NT2/D1 (cell line): ENCODE measurements at regions not wholly inside any gene's neighbourhood (a gene's known extent, or its start where the extent isn't known, plus 50 kb on each side); places are given as distances from the start of the nearest gene placed in this dataset.

Experiments
- DNase-seq: peaks from one replicate; pipeline ENCODE4 v3.0.0-alpha.2; 2011; ENCODE audit warnings: low read depth, low spot score
- H3K27me3 ChIP-seq: 2 replicates; pipeline ENCODE4 v1.6.0; 2011; ENCODE audit warnings: mild to moderate bottlenecking; ENCODE audit not compliant: insufficient read length, insufficient read depth
- H3K36me3 ChIP-seq: 2 replicates; pipeline ENCODE4 v1.6.1; 2011; ENCODE audit warnings: mild to moderate bottlenecking, low read length, mixed read lengths; ENCODE audit not compliant: insufficient read depth, insufficient read length
- H3K4me1 ChIP-seq: 2 replicates; pipeline ENCODE4 v1.5.1; 2011; ENCODE audit not compliant: insufficient read depth, insufficient read length
- H3K4me3 ChIP-seq: 2 replicates; pipeline ENCODE4 v1.5.1; 2011; ENCODE audit warnings: low read depth; ENCODE audit not compliant: insufficient read length
- H3K9ac ChIP-seq: 2 replicates; pipeline ENCODE4 v1.6.0; 2011; ENCODE audit warnings: low read depth; ENCODE audit not compliant: insufficient read length
- H3K9me3 ChIP-seq: 2 replicates; pipeline ENCODE4 v1.5.1; 2011; ENCODE audit warnings: mild to moderate bottlenecking, low read length; ENCODE audit not compliant: insufficient read depth
- SUZ12 ChIP-seq: IDR thresholded peaks from 2 replicates; pipeline ENCODE4 v1.6.1; 2011; ENCODE audit not compliant: insufficient read length, insufficient read depth; ENCODE audit errors: extremely low read depth
- YY1 ChIP-seq: IDR thresholded peaks from 2 replicates; pipeline ENCODE4 v1.6.1; 2011; ENCODE audit not compliant: insufficient read length, insufficient read depth
- ZNF274 ChIP-seq: IDR thresholded peaks from 2 replicates; pipeline ENCODE4 v1.6.1; 2011; ENCODE audit warnings: mild to moderate bottlenecking, low read depth, low read length

- no peak overlapping the region for H3K9ac ChIP-seq
- TF ChIP-seq YY1 (no peak), ZNF274 (no peak), SUZ12 (no peak)
- no peak overlapping the region for H3K4me3 ChIP-seq
- no peaks in the 10 kb centered on the region for H3K27me3 ChIP-seq
- H3K4me1 ChIP-seq = no peaks in the 10 kb centered on the region
- no peaks in the 10 kb centered on the region for H3K36me3 ChIP-seq
- no peak for DNase-seq
- no peaks in the 10 kb centered on the region; the same call in 1 of the 2 replicates for H3K9me3 ChIP-seq
These were observed 913.6 kb upstream of the ARPP21 start for GRCh38 chr3:34725774-34726173.

GRCh38 chr3:34727700-34728099 lies 911.6 kb upstream of the ARPP21 start:
- TF ChIP-seq SUZ12 = no peak
- no peak for TF ChIP-seq YY1
- TF ChIP-seq ZNF274 = no peak
- Histone ChIP-seq H3K9ac (no peak overlapping the region), H3K27me3 (no peaks in the 10 kb centered on the region), H3K36me3 (no peaks in the 10 kb centered on the region), H3K9me3 (no peaks in the 10 kb centered on the region; the same call in 1 of the 2 replicates), H3K4me3 (no peak overlapping the region), H3K4me1 (no peaks in the 10 kb centered on the region)
- DNase-seq = no peak

- TF ChIP-seq YY1 = no peak
- TF ChIP-seq ZNF274 = no peak
- TF ChIP-seq SUZ12 = no peak
These were observed 897.2 kb upstream of the ARPP21 start for GRCh38 chr3:34742151-34742550.

DNA sequence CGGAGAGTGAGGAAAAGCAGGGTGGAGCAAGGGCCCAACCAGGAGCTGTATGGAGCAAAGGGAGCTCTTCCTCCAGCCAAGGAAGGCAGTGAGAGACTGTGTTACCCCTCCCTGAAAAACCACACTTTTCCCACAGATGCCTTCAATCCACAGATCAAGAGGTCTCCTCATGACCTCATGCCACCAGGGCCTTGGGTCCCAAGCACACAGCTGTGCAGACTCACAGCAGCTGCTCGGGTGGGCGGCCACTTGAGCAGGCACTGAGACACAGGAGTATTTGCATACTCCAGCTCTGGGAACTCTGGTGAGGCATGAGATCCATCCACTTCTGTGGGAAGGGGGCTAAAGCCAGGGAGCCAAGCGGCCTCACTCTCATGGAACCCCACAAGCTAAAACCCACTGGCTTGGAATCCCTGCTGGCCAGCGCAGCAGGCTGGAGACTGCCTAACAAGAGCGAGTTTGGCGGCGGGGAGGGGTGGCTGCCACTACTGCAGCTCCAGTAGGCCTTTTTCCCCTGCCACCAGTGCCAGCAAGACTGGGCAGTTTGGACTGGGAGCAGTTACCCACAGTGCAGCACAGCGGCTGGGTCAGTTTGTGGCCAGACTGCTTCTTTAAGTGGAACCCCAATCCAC lies 880.6 kb upstream of the ARPP21 start:
- H3K9me3 ChIP-seq = no peaks in the 10 kb centered on the region
- no peaks in the 10 kb centered on the region for H3K36me3 ChIP-seq
- H3K27me3 ChIP-seq = no peaks in the 10 kb centered on the region
- DNase-seq = no peak
- TF ChIP-seq ZNF274 = no peak
- TF ChIP-seq YY1 = no peak
- no peak overlapping the region for H3K9ac ChIP-seq
- H3K4me3 ChIP-seq = no peak overlapping the region
- H3K4me1 ChIP-seq = no peaks in the 10 kb centered on the region

More at GRCh38 chr3:34742151-34742550, 897.2 kb upstream of the ARPP21 start:
- no peaks in the 10 kb centered on the region for H3K27me3 ChIP-seq
- no peaks in the 10 kb centered on the region for H3K4me1 ChIP-seq
- H3K4me3 ChIP-seq = no peak overlapping the region
- H3K9ac ChIP-seq = no peak overlapping the region
- H3K36me3 ChIP-seq = no peaks in the 10 kb centered on the region
- no peak for DNase-seq
- H3K9me3 ChIP-seq = no peaks in the 10 kb centered on the region

- H3K27me3 ChIP-seq = no peaks in the 10 kb centered on the region
- H3K9ac ChIP-seq = no peak overlapping the region
- TF ChIP-seq SUZ12 (no peak), ZNF274 (no peak), YY1 (no peak)
- no peaks in the 10 kb centered on the region for H3K4me1 ChIP-seq
- no peak overlapping the region for H3K4me3 ChIP-seq
- no peaks in the 10 kb centered on the region for H3K9me3 ChIP-seq
- DNase-seq = no peak
- H3K36me3 ChIP-seq = no peaks in the 10 kb centered on the region
These were observed 861.9 kb upstream of the ARPP21 start for GRCh38 chr3:34777386-34777785.

DNA sequence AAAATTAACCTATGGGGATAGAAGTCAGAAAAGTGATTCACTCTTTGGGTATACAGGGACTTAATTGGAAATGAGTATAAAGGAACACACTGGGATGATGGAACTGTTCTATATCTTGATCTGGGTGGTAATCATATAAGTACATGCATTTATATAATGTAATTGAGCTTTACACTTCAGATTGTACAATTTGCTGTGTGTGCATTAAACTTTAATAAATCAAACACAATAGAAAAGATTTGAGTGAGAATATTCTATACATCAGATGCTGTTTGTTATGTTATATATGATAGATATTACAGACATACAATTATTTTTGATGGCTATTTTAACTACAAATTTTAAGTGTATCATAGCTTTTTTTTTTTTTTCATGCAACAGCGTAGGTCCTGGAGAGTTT lies 860.2 kb upstream of the ARPP21 start:
- no peaks in the 10 kb centered on the region for H3K27me3 ChIP-seq
- H3K36me3 ChIP-seq = no peaks in the 10 kb centered on the region
- no peaks in the 10 kb centered on the region for H3K9me3 ChIP-seq
- no peak for DNase-seq
- no peak for TF ChIP-seq ZNF274
- no peak for TF ChIP-seq YY1
- no peak for TF ChIP-seq SUZ12
- H3K4me1 ChIP-seq = no peaks in the 10 kb centered on the region
- no peak overlapping the region for H3K9ac ChIP-seq
- H3K4me3 ChIP-seq = no peak overlapping the region

- H3K36me3 ChIP-seq = no peaks in the 10 kb centered on the region
- H3K4me3 ChIP-seq = no peak overlapping the region
- no peaks in the 10 kb centered on the region for H3K9me3 ChIP-seq
- no peaks in the 10 kb centered on the region for H3K27me3 ChIP-seq
- no peak overlapping the region for H3K9ac ChIP-seq
- no peak for TF ChIP-seq YY1
- no peak for TF ChIP-seq SUZ12
- no peak for TF ChIP-seq ZNF274
- no peak for DNase-seq
- no peaks in the 10 kb centered on the region for H3K4me1 ChIP-seq
These were observed 859.0 kb upstream of the ARPP21 start for GRCh38 chr3:34780294-34780693.
